ENCODE measurements at regions not wholly inside any gene's neighbourhood (a gene's known extent, or its start where the extent isn't known, plus 50 kb on each side); places are given as distances from the start of the nearest gene placed in this dataset.

DNA sequence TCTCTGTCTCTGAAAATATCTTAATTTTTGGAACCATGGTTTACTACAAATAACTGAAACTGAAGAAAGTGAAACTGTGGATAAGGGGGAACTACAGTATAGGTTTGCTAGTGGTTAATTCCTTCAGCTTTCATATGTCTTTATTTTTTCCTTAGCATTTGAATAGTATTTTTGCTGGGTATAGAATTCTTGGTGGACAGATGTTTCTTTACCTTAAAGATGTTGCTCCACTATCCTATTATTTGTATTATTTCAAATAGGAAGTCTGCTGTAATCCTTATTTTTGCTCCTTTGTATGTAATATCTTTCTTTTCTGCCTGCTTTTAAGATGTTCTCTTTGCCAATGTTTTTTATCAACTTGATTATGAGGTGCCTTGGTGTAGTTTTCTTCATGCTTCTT is 152.9 kb upstream of the ISL1 start:
- TF ChIP-seq POLR2A (IDR thresholded peaks at IDR 0.05): no peak
- TF ChIP-seq, protein P1, sequence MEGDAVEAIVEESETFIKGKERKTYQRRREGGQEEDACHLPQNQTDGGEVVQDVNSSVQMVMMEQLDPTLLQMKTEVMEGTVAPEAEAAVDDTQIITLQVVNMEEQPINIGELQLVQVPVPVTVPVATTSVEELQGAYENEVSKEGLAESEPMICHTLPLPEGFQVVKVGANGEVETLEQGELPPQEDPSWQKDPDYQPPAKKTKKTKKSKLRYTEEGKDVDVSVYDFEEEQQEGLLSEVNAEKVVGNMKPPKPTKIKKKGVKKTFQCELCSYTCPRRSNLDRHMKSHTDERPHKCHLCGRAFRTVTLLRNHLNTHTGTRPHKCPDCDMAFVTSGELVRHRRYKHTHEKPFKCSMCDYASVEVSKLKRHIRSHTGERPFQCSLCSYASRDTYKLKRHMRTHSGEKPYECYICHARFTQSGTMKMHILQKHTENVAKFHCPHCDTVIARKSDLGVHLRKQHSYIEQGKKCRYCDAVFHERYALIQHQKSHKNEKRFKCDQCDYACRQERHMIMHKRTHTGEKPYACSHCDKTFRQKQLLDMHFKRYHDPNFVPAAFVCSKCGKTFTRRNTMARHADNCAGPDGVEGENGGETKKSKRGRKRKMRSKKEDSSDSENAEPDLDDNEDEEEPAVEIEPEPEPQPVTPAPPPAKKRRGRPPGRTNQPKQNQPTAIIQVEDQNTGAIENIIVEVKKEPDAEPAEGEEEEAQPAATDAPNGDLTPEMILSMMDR (IDR thresholded peaks at IDR 0.05): no peak
- TF ChIP-seq EP300 (IDR thresholded peaks at IDR 0.05): no peak

Data from suprapubic skin (tissue), 3 donors.